ENCODE measurements at regions not wholly inside any gene's neighbourhood (a gene's known extent, or its start where the extent isn't known, plus 50 kb on each side); places are given as distances from the start of the nearest gene placed in this dataset.

GRCh38 chr3:159536876-159537275, 451.8 kb upstream of the IL12A start:
- DNase-seq (ENCODE audit: low spot score): no peak

DNA sequence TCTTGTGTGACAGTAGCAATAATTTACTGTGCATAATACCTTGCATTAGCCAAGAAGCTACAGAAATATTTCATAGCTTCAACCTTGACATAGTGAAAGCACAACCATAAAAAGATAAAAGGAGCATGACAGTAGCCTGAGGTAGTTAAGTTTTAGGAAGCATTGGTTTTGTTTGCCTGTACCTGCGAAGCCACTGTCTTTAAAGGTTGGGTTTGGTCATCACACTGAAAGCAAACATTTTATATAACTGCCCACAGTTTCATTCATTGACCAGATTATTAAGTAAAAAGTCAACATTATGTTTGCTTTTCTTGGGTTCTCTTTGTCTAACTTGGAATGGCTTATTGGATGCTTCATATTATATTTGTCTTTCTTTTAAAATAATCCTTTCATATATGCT, 450.1 kb upstream of the IL12A start:
- DNase-seq (ENCODE audit: low spot score): no peak

DNA sequence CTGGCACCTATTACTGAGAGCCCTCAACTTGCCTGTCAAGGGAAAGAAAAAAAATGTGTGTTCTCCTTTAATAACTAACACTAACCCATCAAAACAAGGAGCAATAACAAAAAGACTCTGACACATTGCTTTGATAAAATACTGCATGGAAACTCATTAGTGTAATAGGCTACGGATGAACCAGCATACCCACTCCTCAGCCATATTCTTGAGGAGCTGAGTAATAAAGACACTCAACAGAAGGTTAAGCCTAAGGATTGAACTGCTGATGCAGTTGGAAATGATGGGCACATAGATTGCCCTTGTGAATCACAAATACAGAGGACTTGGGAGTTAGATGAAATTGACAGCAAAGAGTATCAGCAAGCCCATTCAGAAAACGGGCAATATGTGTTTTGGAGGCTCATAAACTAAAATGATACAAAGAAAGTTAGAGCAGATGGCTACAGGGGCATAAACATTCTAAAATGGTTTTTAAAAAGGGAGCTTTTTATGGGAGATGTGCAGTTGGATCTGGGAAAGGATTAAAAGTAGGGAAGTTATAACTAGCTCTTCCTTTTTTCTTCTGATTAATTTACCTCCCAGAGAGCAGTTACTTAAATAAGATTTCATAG, 447.6 kb upstream of the IL12A start:
- no peak for DNase-seq (ENCODE audit: low spot score)

GRCh38 chr3:159548675-159549335, 439.8 kb upstream of the IL12A start:
- DNase-seq (ENCODE audit: low spot score): peak; percentile 28

- no peak for DNase-seq (ENCODE audit: low spot score)
Measured at GRCh38 chr3:159555205-159555604, 433.4 kb upstream of the IL12A start.

- no peak for DNase-seq (ENCODE audit: low spot score)
Measured at GRCh38 chr3:159559771-159560170, 428.9 kb upstream of the IL12A start.

- DNase-seq (ENCODE audit: low spot score): no peak
Measured at GRCh38 chr3:159560214-159560979, 428.2 kb upstream of the IL12A start.

- no peak for DNase-seq (ENCODE audit: low spot score)
Measured at GRCh38 chr3:159565313-159565712, 423.3 kb upstream of the IL12A start.

DNA sequence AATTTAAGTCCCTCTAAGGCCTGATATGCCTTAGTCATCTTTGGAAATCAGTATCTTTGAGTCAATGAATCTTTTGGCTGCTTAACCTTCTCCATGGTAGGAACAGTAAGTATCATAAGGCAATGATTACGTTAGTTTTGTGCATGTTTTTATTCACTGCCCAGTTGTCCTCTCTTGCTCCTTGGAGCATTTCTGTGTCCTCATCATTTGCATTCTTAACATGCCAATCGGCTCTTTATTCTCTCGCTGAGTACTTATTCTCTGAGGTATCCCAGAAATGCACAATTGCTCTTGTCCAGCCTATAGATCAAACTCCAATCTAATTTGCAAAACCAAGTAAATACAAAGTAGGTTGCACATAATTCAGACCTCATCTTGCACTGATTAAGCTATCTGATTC, 405.0 kb upstream of the IL12A start:
- no peak for DNase-seq (ENCODE audit: low spot score)

DNA sequence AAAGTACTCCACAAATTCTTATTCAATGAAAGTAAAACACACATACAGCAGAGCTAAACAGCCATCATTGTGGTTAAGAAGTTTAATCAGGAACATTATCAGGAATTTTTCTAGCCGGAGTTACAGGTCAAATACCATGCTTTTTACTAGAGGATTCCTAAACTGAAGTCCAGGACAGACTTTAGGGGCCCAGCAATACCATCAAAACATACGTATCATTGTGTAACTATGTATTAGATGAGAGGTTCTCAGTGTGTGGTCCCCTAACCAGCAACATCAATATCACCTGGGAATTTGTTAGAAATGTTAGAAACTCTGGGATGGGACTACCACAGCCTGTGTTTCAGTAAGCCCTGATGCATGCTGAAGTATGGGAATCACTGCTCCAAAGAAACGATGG, 404.2 kb upstream of the IL12A start:
- DNase-seq (ENCODE audit: low spot score): no peak

GRCh38 chr3:159586571-159587202, 401.9 kb upstream of the IL12A start:
- peak; percentile 27 for DNase-seq (ENCODE audit: low spot score)

DNA sequence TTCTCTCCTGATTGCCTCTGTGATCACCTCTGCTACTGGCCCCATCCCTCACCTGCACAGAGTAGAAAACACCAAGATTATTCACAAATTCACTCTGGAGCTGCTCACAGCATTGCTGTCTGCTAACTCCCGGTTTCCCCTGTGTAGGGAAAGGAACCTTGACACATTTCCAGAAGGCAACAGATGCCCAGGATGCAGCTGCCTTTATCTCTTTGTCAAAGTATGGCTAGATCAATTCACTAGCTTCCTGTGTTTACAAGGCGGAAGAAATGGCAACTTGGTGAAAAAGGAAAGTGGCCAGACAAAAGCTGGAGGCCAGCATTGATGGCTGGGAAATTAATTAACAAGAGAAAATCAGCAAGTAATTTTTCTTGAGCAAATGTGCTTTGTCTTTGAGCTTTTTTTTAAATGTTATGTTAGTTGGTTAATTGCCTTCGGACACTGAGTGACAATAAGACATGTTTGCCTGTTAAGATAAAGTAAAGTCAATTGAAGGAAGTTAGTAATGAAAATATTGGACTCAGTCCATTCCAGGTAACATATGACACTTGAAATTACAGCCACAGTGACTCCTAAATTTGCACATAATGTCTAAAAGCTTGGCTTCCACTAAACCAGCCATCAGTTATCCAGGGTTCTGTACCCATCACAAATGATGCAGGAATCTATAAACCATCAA, 394.6 kb upstream of the IL12A start:
- DNase-seq (ENCODE audit: low spot score): no peak

DNA sequence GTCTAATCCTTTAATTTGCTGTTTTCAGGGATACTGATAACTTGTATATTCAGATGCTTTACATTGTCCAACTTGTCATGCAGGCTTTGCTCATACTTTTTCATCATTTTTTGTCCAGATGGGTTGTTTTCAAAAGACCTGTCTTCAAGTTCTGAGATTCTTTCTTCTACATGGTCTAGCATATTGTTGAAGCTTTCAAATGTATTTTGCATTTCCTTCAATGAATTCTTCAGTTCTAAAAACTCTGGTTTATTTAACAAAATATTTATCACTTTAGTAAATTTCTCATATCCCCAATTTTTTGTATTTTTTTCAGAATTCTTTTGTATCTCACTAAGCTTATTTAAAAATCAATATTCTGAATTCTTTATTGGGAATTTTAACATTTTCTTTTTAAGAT, 388.3 kb upstream of the IL12A start:
- no peak for DNase-seq (ENCODE audit: low spot score)

GRCh38 chr3:159604151-159604581, 384.5 kb upstream of the IL12A start:
- DNase-seq (ENCODE audit: low spot score): peak; percentile 9

GRCh38 chr3:159605101-159605500, 383.5 kb upstream of the IL12A start:
- DNase-seq (ENCODE audit: low spot score): no peak

DNA sequence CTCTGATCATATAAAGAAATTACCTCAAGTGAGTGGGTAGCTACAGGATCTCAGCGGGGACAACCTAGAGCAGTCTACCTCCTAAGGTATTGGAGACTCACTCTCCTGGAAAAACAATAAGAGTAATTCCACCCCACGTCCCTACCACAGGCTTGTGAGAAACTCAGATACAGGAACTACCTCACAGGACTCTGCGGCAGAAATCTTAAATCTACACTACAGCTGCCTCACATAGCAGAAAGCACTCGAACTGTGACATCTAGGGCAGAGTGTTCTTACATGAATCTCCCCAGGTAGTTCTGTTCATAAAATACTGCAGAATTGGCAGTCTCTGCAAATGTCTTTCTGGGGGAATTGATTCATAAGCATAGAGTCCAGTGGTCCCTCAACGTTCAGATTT, 382.9 kb upstream of the IL12A start:
- DNase-seq (ENCODE audit: low spot score): no peak

DNA sequence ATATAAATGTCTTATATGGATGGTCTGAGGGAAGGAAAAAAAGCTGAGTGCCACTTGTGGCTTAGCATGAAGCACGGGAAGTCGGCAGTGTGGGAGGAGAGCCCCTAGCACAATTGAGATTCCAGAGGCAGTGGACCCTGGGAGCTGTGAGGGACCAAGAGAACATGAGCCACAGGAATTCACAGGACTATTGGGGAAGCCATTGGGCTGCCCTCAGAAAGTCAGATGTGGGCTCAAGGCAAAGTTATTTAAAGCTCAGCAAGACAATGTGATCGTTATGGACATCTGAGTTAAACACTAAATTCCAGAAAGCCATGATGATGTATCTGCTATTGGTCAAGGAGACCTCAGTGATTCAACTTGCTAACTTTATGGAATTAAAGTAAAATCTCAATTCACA, 380.8 kb upstream of the IL12A start:
- no peak for DNase-seq (ENCODE audit: low spot score)

GRCh38 chr3:159608311-159608710, 380.3 kb upstream of the IL12A start:
- no peak for DNase-seq (ENCODE audit: low spot score)

DNA sequence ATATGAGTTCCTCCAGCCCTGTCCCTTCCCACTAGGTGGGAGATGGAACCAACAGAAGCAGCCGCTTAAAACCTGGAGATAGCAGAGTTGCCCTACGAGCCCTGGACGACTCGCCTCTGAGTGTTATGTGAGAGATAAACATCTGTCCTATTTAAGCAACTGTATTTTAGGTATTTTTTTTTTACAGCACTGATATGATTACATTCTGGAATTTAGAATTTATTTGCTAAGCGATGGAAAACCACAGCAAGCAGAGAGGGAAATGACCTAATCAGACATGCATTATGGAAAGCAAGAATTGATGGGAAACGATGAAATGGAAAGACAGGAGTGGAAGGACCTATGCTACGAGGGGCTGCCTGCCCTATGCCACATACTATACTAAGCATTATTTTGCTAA, 379.0 kb upstream of the IL12A start:
- no peak for DNase-seq (ENCODE audit: low spot score)

DNA sequence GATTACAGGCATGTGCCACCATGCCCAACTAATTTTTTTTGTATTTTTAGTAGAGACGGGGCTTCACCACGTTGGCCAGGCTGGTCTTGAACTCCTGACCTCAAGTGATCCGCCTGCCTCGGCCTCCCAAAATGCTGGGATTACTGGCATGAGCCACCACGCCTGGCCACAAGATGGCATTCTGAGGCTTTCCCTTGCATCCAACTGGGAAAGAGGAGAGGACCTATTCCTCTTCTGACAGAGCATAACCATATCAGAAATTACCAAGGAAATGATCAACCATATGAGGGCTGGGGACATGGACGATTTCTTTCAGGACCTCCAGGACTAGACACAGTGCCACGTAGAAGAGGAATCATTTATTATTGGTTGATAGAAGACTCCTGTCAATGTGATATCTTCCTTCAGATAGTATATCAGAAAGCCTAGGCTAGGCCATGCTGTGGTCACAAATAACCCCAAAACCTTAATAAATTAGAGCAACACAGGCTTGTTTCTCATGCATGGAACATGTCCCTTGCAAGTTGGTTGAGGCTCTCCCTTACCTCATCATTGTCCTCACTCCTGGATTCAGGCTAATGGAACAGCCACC, 372.3 kb upstream of the IL12A start:
- peak; percentile 28 for DNase-seq (ENCODE audit: low spot score)

DNA sequence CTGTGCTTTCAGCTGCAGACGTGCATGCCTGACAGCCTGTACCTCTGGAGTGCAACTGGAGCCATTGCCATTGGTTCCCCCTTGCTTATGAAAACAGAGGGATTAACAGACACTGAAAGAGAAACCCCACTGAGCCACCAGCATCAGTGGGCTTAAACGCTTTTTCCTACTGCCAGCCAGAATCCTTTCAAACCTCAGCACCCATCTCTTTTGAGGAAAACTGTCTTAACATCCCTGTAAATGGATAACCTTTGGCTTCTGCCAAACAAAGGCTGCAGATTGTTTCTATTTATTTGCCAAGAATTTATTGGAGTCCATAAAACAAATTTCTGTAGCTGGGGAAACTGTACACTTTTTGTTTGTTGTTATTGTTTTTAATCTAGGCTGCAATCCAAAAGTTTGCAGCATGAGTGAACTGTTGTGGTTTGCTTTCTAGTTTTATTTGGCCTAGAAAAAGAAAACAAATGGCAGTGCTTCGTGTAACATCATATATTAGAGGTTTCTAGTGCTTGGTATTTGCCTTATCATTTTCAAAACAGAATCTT, 369.2 kb upstream of the IL12A start:
- DNase-seq (ENCODE audit: low spot score): no peak

GRCh38 chr3:159620281-159620680, 368.4 kb upstream of the IL12A start:
- no peak for DNase-seq (ENCODE audit: low spot score)
